Pancreas (tissue), 10 donors: ENCODE measurements at regions not wholly inside any gene's neighbourhood (a gene's known extent, or its start where the extent isn't known, plus 50 kb on each side); places are given as distances from the start of the nearest gene placed in this dataset.
A peak's percentile ranks its signal among the peaks of the same experiment; 100 is the strongest.

ENCODE experiments used
- ATAC-seq, 4 donors: fragments of 200-7000 bp; cut with Tn5 transposase; one replicate each; pipeline versions ENCODE4 v1.8.0 to v1.9.1; 2020; ENCODE audit warnings: mild to moderate bottlenecking in 4 of 4, moderate library complexity in 4 of 4
- DNase-seq, 6 donors: peaks; one replicate each; pipeline ENCODE4 v3.0.0-alpha.2; 2020
- FAIRE-seq: peaks from 2 replicates; lab custom pipeline; 2012; peaks lifted over from hg19 to GRCh38; lab: Jason Lieb, UNC
- H3K27ac ChIP-seq, 4 donors: fragments of 200-600 bp; sonication (generic); 1 replicate in 3 of 4; 2 replicates in 1 of 4; pipeline versions ENCODE4 v1.5.0 to v1.8.0; 2020
- H3K27me3 ChIP-seq, 4 donors: fragments of 200-600 bp; one replicate each; pipeline ENCODE4 v1.8.0; 2021
- H3K36me3 ChIP-seq, 3 donors: fragments of 200-600 bp; sonication (generic) in 1 of 3; one replicate each; pipeline versions ENCODE4 v1.5.0 to v1.8.0; 2020 to 2021
- H3K4me1 ChIP-seq, 3 donors: fragments of 200-600 bp; one replicate each; pipeline ENCODE4 v1.8.0; 2021
- H3K4me3 ChIP-seq, 4 donors: fragments of 200-600 bp; sonication (generic) in 2 of 4; one replicate each; pipeline versions ENCODE4 v1.5.0 to v1.8.0; 2020 to 2021
- H3K9me3 ChIP-seq, 4 donors: fragments of 200-600 bp; one replicate each; pipeline ENCODE4 v1.8.0; 2021
- CTCF ChIP-seq, 4 donors: fragments of 200-600 bp; sonication (generic) in 3 of 4; IDR thresholded peaks; one replicate each; pipeline versions ENCODE4 v1.5.0 to v1.8.0; 2021; ENCODE audit warnings: antibody characterized with exemption in 4 of 4
- WGBS, 2 donors: extraction: QIAGEN DNeasy Blood & Tissue Kit; methylation state at CpG; one replicate each; pipeline ENCODE4 v1.1.7; 2013; 5-methylcytosine and 5-hydroxymethylcytosine counted together
- intact Hi-C, 3 donors: fragments of 100-400 bp; cut with DNase I; formaldehyde crosslinking; loops; one replicate each; pipeline versions ENCODE4 v1.11.1 to v1.14.2; 2022
- donor health status: healthy with polysubstance abuse.
- donor health status: DM: no; HTN: no; CAD: no; lungs with moderate emphysema.
- donor health status: DM: no; HTN: no; CAD: no.
- donor health status: control.
- donor health status: control.
- donor health status: Bipolar disorder and iron deficiency.
- donor health status: DM: yes; HTN: yes; CAD: no.
- donor health status: DM: no; HTN: no; CAD: no.
- donor health status: DM: no; HTN: no; CAD: no.
- donor health status: DM: yes; HTN: yes; CAD: no.

- no peak for FAIRE-seq
- TF ChIP-seq CTCF (IDR thresholded peaks at IDR 0.05) = no peak
- WGBS, 2 donors = 74 to 75% methylated on average over 5 of the region's 5 CpGs
These were observed 205.4 kb downstream of the ARHGAP12 start for GRCh38 chr10:31723106-31723750.

GRCh38 chr10:31721096-31721495 lies 207.5 kb downstream of the ARHGAP12 start:
- Histone ChIP-seq H3K4me3 (no peak overlapping the region), H3K27me3 (no peaks in the 10 kb centered on the region), H3K9me3 (no peaks in the 10 kb centered on the region), H3K27ac (no peak overlapping the region), H3K4me1 (peaks cover 0 to 3% (median 0%) of the 10 kb centered on the region in 3 donors), H3K36me3 (no peaks in the 10 kb centered on the region)
- no peak for FAIRE-seq
- WGBS, 2 donors = 85 to 93% methylated on average over 5 of the region's 5 CpGs
- no peak for ATAC-seq
- DNase-seq = no peak
- intact Hi-C loops = no loop called here
- TF ChIP-seq CTCF (IDR thresholded peaks at IDR 0.05) = no peak

More at GRCh38 chr10:31723106-31723750, 205.4 kb downstream of the ARHGAP12 start:
- Histone ChIP-seq H3K27me3 (no peaks in the 10 kb centered on the region), H3K4me3 (no peak overlapping the region), H3K27ac (no peak overlapping the region), H3K4me1 (peaks cover 0 to 5% (median 0%) of the 10 kb centered on the region in 3 donors), H3K9me3 (no peaks in the 10 kb centered on the region), H3K36me3 (no peaks in the 10 kb centered on the region)
- intact Hi-C loops = no loop called here
- ATAC-seq (peak in 2 of 4 donors; percentile 14 to 17), DNase-seq (no peak)

- 88 to 100% methylated on average over 1 of the region's 1 CpG for WGBS, 2 donors
- Histone ChIP-seq H3K36me3 (no peaks in the 10 kb centered on the region), H3K27me3 (no peaks in the 10 kb centered on the region), H3K9me3 (no peaks in the 10 kb centered on the region), H3K4me3 (no peak overlapping the region), H3K4me1 (peaks cover 0 to under 1% (median 0%) of the 10 kb centered on the region in 3 donors), H3K27ac (no peak overlapping the region)
- intact Hi-C loops = no loop called here
- FAIRE-seq (no peak), ATAC-seq (no peak), DNase-seq (no peak)
- TF ChIP-seq CTCF (IDR thresholded peaks at IDR 0.05) = no peak
These were observed 208.1 kb downstream of the ARHGAP12 start for GRCh38 chr10:31720546-31720945.

GRCh38 chr10:31709476-31709875 lies 219.2 kb downstream of the ARHGAP12 start:
- Histone ChIP-seq H3K27ac (peak overlapping the region in 1 of 4 donors; percentile 38), H3K27me3 (no peaks in the 10 kb centered on the region), H3K4me3 (no peak overlapping the region), H3K36me3 (no peaks in the 10 kb centered on the region), H3K4me1 (peaks cover 0 to 5% (median 0%) of the 10 kb centered on the region in 3 donors), H3K9me3 (no peaks in the 10 kb centered on the region)
- no peak for FAIRE-seq
- no peak for TF ChIP-seq CTCF (IDR thresholded peaks at IDR 0.05)
- DNase-seq = no peak
- intact Hi-C loops = no loop called here
- no peak for ATAC-seq

- H3K4me1 ChIP-seq = peaks cover 0 to 5% (median 0%) of the 10 kb centered on the region in 3 donors
- H3K27me3 ChIP-seq = no peaks in the 10 kb centered on the region
- H3K4me3 ChIP-seq = no peak overlapping the region
- intact Hi-C loops = no loop called here
- H3K27ac ChIP-seq = peak overlapping the region in 2 of 4 donors; percentile 38 to 71
- FAIRE-seq (no peak), DNase-seq (no peak), ATAC-seq (peak; percentile 65 to 83 (median 72))
- WGBS, 2 donors = 21 to 22% methylated on average over 3 of the region's 3 CpGs
- peak in 1 of 4 donors; percentile 17 for TF ChIP-seq CTCF (IDR thresholded peaks at IDR 0.05)
- no peaks in the 10 kb centered on the region for H3K36me3 ChIP-seq
- no peaks in the 10 kb centered on the region for H3K9me3 ChIP-seq
These were observed 219.6 kb downstream of the ARHGAP12 start for GRCh38 chr10:31709028-31709427.
